Memory B cell (primary cell): ENCODE measurements at regions not wholly inside any gene's neighbourhood (a gene's known extent, or its start where the extent isn't known, plus 50 kb on each side); places are given as distances from the start of the nearest gene placed in this dataset.

Experiments
- ATAC-seq: fragments of 150-1000 bp; cut with Tn5 transposase; 2 replicates; pipeline ENCODE4 v1.10.0; 2021; ENCODE audit warnings: low read depth, mild to moderate bottlenecking, moderate library complexity
- DNase-seq, 2 donors: peaks; one replicate each; pipeline ENCODE4 v3.0.0; 2022; ENCODE audit warnings: low spot score in 2 of 2
- H3K27ac Mint-ChIP-seq: one replicate; pipeline ENCODE4 v1.8.0; 2022; ENCODE audit warnings: mild to moderate bottlenecking, moderate library complexity, mixed read lengths
- H3K27me3 Mint-ChIP-seq: one replicate; pipeline ENCODE4 v1.8.0; 2022; ENCODE audit warnings: mixed read lengths
- H3K36me3 Mint-ChIP-seq: one replicate; pipeline ENCODE4 v1.8.0; 2022; ENCODE audit warnings: mild to moderate bottlenecking, mixed read lengths
- H3K4me1 Mint-ChIP-seq: one replicate; pipeline ENCODE4 v1.8.0; 2022; ENCODE audit warnings: mixed read lengths
- H3K4me3 Mint-ChIP-seq: one replicate; pipeline ENCODE4 v1.8.0; 2022; ENCODE audit warnings: mild to moderate bottlenecking, moderate library complexity, mixed read lengths
- H3K9me3 Mint-ChIP-seq: one replicate; pipeline ENCODE4 v1.8.0; 2022; ENCODE audit warnings: mixed read lengths

GRCh38 chr9:96135076-96135752 is 166.8 kb downstream of the HSD17B3 start:
- H3K27me3 Mint-ChIP-seq, result peaks cover 8% of the 10 kb centered on the region
- H3K4me1 Mint-ChIP-seq, result peaks cover 7% of the 10 kb centered on the region
- ATAC-seq (no peak), DNase-seq (no peak)
- peaks cover 1% of the 10 kb centered on the region for H3K36me3 Mint-ChIP-seq
- H3K4me3 Mint-ChIP-seq, result no peak overlapping the region
- peak overlapping the region; percentile 24 for H3K27ac Mint-ChIP-seq
- H3K9me3 Mint-ChIP-seq, result peaks cover 5% of the 10 kb centered on the region

GRCh38 chr9:96133321-96134021 is 168.5 kb downstream of the HSD17B3 start:
- H3K4me3 Mint-ChIP-seq, result no peak overlapping the region
- peaks cover 1% of the 10 kb centered on the region for H3K36me3 Mint-ChIP-seq
- DNase-seq (no peak), ATAC-seq (no peak)
- peaks cover 7% of the 10 kb centered on the region for H3K4me1 Mint-ChIP-seq
- H3K27ac Mint-ChIP-seq, result no peak overlapping the region
- peaks cover 5% of the 10 kb centered on the region for H3K9me3 Mint-ChIP-seq
- peaks cover 8% of the 10 kb centered on the region for H3K27me3 Mint-ChIP-seq

GRCh38 chr9:96131825-96132224 is 170.2 kb downstream of the HSD17B3 start:
- H3K4me1 Mint-ChIP-seq, result peaks cover 1% of the 10 kb centered on the region
- H3K9me3 Mint-ChIP-seq, result peaks cover 2% of the 10 kb centered on the region
- no peak for DNase-seq
- H3K36me3 Mint-ChIP-seq, result no peaks in the 10 kb centered on the region
- no peak for ATAC-seq
- no peak overlapping the region for H3K27ac Mint-ChIP-seq
- no peak overlapping the region for H3K4me3 Mint-ChIP-seq
- peaks cover 10% of the 10 kb centered on the region for H3K27me3 Mint-ChIP-seq

GRCh38 chr9:96130970-96131369 is 171.0 kb downstream of the HSD17B3 start:
- Mint-ChIP-seq H3K9me3 (peaks cover 2% of the 10 kb centered on the region), H3K36me3 (no peaks in the 10 kb centered on the region), H3K27ac (no peak overlapping the region), H3K4me3 (no peak overlapping the region), H3K4me1 (no peaks in the 10 kb centered on the region), H3K27me3 (peaks cover 10% of the 10 kb centered on the region)
- no peak for ATAC-seq
- DNase-seq, result no peak

- DNase-seq, result no peak
- Mint-ChIP-seq H3K4me3 (no peak overlapping the region), H3K4me1 (no peaks in the 10 kb centered on the region)
Measured at GRCh38 chr9:96129747-96130146, 172.2 kb downstream of the HSD17B3 start.

GRCh38 chr9:96128880-96129279 is 173.1 kb downstream of the HSD17B3 start:
- Mint-ChIP-seq H3K9me3 (peaks cover 2% of the 10 kb centered on the region), H3K4me1 (no peaks in the 10 kb centered on the region), H3K27ac (no peak overlapping the region), H3K36me3 (no peaks in the 10 kb centered on the region), H3K4me3 (no peak overlapping the region), H3K27me3 (peaks cover 10% of the 10 kb centered on the region)
- DNase-seq (no peak), ATAC-seq (no peak)

More at GRCh38 chr9:96129747-96130146, 172.2 kb downstream of the HSD17B3 start:
- Mint-ChIP-seq H3K27me3 (peaks cover 10% of the 10 kb centered on the region), H3K27ac (no peak overlapping the region), H3K9me3 (peaks cover 2% of the 10 kb centered on the region), H3K36me3 (no peaks in the 10 kb centered on the region)
- ATAC-seq, result no peak

GRCh38 chr9:96126321-96126881 is 175.6 kb downstream of the HSD17B3 start:
- no peak overlapping the region for H3K4me3 Mint-ChIP-seq
- DNase-seq (no peak), ATAC-seq (no peak)
- no peaks in the 10 kb centered on the region for H3K4me1 Mint-ChIP-seq
- H3K36me3 Mint-ChIP-seq, result no peaks in the 10 kb centered on the region
- no peaks in the 10 kb centered on the region for H3K9me3 Mint-ChIP-seq
- no peak overlapping the region for H3K27ac Mint-ChIP-seq
- peaks cover 8% of the 10 kb centered on the region for H3K27me3 Mint-ChIP-seq

GRCh38 chr9:96125624-96126023 is 176.4 kb downstream of the HSD17B3 start:
- DNase-seq (no peak), ATAC-seq (no peak)
- Mint-ChIP-seq H3K36me3 (no peaks in the 10 kb centered on the region), H3K9me3 (no peaks in the 10 kb centered on the region), H3K4me1 (no peaks in the 10 kb centered on the region), H3K4me3 (no peak overlapping the region), H3K27me3 (peaks cover 4% of the 10 kb centered on the region), H3K27ac (no peak overlapping the region)

GRCh38 chr9:96122751-96123150 is 179.2 kb downstream of the HSD17B3 start:
- H3K27ac Mint-ChIP-seq, result no peak overlapping the region
- no peaks in the 10 kb centered on the region for H3K4me1 Mint-ChIP-seq
- H3K4me3 Mint-ChIP-seq, result no peak overlapping the region
- peaks cover 3% of the 10 kb centered on the region for H3K36me3 Mint-ChIP-seq
- peaks cover 8% of the 10 kb centered on the region for H3K9me3 Mint-ChIP-seq
- H3K27me3 Mint-ChIP-seq, result peaks cover 9% of the 10 kb centered on the region
- DNase-seq, result no peak
- ATAC-seq, result no peak

- Mint-ChIP-seq H3K36me3 (peaks cover 5% of the 10 kb centered on the region), H3K27me3 (peaks cover 13% of the 10 kb centered on the region), H3K4me1 (no peaks in the 10 kb centered on the region), H3K9me3 (peaks cover 11% of the 10 kb centered on the region), H3K4me3 (no peak overlapping the region), H3K27ac (no peak overlapping the region)
- ATAC-seq (no peak), DNase-seq (no peak)
Measured at GRCh38 chr9:96122282-96122681, 179.7 kb downstream of the HSD17B3 start.

- H3K27ac Mint-ChIP-seq, result no peak overlapping the region
- DNase-seq (no peak), ATAC-seq (no peak)
- no peaks in the 10 kb centered on the region for H3K4me1 Mint-ChIP-seq
- peaks cover 17% of the 10 kb centered on the region for H3K27me3 Mint-ChIP-seq
- peaks cover 6% of the 10 kb centered on the region for H3K36me3 Mint-ChIP-seq
- H3K4me3 Mint-ChIP-seq, result no peak overlapping the region
- H3K9me3 Mint-ChIP-seq, result peaks cover 11% of the 10 kb centered on the region
Measured at GRCh38 chr9:96121136-96121535, 180.8 kb downstream of the HSD17B3 start.

- Mint-ChIP-seq H3K27me3 (peaks cover 31% of the 10 kb centered on the region), H3K27ac (no peak overlapping the region), H3K9me3 (peaks cover 11% of the 10 kb centered on the region), H3K4me1 (peaks cover 2% of the 10 kb centered on the region), H3K4me3 (no peak overlapping the region), H3K36me3 (peaks cover 9% of the 10 kb centered on the region)
- no peak for ATAC-seq
- no peak for DNase-seq
Measured at GRCh38 chr9:96117398-96118080, 184.4 kb downstream of the HSD17B3 start.

GRCh38 chr9:96116275-96117064 is 185.5 kb downstream of the HSD17B3 start:
- Mint-ChIP-seq H3K36me3 (peaks cover 9% of the 10 kb centered on the region), H3K27me3 (peaks cover 29% of the 10 kb centered on the region), H3K4me3 (no peak overlapping the region), H3K4me1 (peaks cover 2% of the 10 kb centered on the region), H3K9me3 (peaks cover 11% of the 10 kb centered on the region), H3K27ac (no peak overlapping the region)
- no peak for DNase-seq
- no peak for ATAC-seq
